HFFc6 (cell line): ENCODE measurements at regions not wholly inside any gene's neighbourhood (a gene's known extent, or its start where the extent isn't known, plus 50 kb on each side); places are given as distances from the start of the nearest gene placed in this dataset.

Experiments
- DNase-seq: peaks from one replicate; pipeline ENCODE4 v3.0.0-alpha.2; 2018
- H3K27ac Mint-ChIP-seq: 2 replicates; pipeline ENCODE4 v1.8.0; 2020; ENCODE audit warnings: mild to moderate bottlenecking, mixed read lengths
- H3K27me3 Mint-ChIP-seq: 2 replicates; pipeline ENCODE4 v1.8.0; 2021; ENCODE audit warnings: mild to moderate bottlenecking, moderate library complexity, mixed read lengths; ENCODE audit not compliant: insufficient read depth
- H3K36me3 Mint-ChIP-seq: 2 replicates; pipeline ENCODE4 v1.8.0; 2021; ENCODE audit warnings: low read depth, mixed read lengths
- H3K4me1 Mint-ChIP-seq: 2 replicates; pipeline ENCODE4 v1.8.0; 2020; ENCODE audit warnings: low read depth, mixed read lengths
- H3K4me3 Mint-ChIP-seq: 2 replicates; pipeline ENCODE4 v1.8.0; 2020; ENCODE audit warnings: mild to moderate bottlenecking, moderate library complexity, mixed read lengths
- H3K9me3 Mint-ChIP-seq: 2 replicates; pipeline ENCODE4 v1.8.0; 2020; ENCODE audit warnings: mild to moderate bottlenecking, mixed read lengths
- CTCF ChIP-seq: fragments of 200-600 bp; sonication (generic); IDR thresholded peaks from 2 replicates; pipeline ENCODE4 v1.5.0; 2021; ENCODE audit warnings: antibody characterized with exemption, mild to moderate bottlenecking

GRCh38 chr9:115213818-115214334 is 95.9 kb upstream of the TNC start:
- peak; percentile 50 for DNase-seq
- TF ChIP-seq CTCF, result no peak
- no peak overlapping the region for H3K27ac Mint-ChIP-seq
- H3K27me3 Mint-ChIP-seq, result peaks cover 5% of the 10 kb centered on the region
- no peaks in the 10 kb centered on the region for H3K9me3 Mint-ChIP-seq
- peaks cover 59% of the 10 kb centered on the region for H3K4me1 Mint-ChIP-seq
- H3K4me3 Mint-ChIP-seq, result no peak overlapping the region
- H3K36me3 Mint-ChIP-seq, result no peaks in the 10 kb centered on the region

GRCh38 chr9:115216873-115217272 is 98.9 kb upstream of the TNC start:
- Mint-ChIP-seq H3K27me3 (peaks cover 7% of the 10 kb centered on the region), H3K4me1 (peaks cover 29% of the 10 kb centered on the region), H3K27ac (no peak overlapping the region), H3K4me3 (no peak overlapping the region), H3K9me3 (no peaks in the 10 kb centered on the region), H3K36me3 (no peaks in the 10 kb centered on the region)
- TF ChIP-seq CTCF, result no peak
- no peak for DNase-seq

- no peak for DNase-seq
- Mint-ChIP-seq H3K27ac (no peak overlapping the region), H3K4me3 (no peak overlapping the region), H3K4me1 (peaks cover 6% of the 10 kb centered on the region; the same call in 1 of the 2 replicates), H3K9me3 (no peaks in the 10 kb centered on the region), H3K36me3 (no peaks in the 10 kb centered on the region), H3K27me3 (peaks cover 20% of the 10 kb centered on the region)
- no peak for TF ChIP-seq CTCF
These were observed 102.5 kb upstream of the TNC start for GRCh38 chr9:115220319-115221005.

- H3K9me3 Mint-ChIP-seq, result no peaks in the 10 kb centered on the region
- H3K27me3 Mint-ChIP-seq, result peaks cover 20% of the 10 kb centered on the region
- no peaks in the 10 kb centered on the region for H3K36me3 Mint-ChIP-seq
- no peak overlapping the region for H3K4me3 Mint-ChIP-seq
- no peak for DNase-seq
- no peaks in the 10 kb centered on the region for H3K4me1 Mint-ChIP-seq
- H3K27ac Mint-ChIP-seq, result no peak overlapping the region
- no peak for TF ChIP-seq CTCF
These were observed 105.5 kb upstream of the TNC start for GRCh38 chr9:115223471-115223870.

- H3K36me3 Mint-ChIP-seq, result no peaks in the 10 kb centered on the region; the same call in 1 of the 2 replicates
- TF ChIP-seq CTCF, result no peak
- H3K4me1 Mint-ChIP-seq, result 0 out of 2 replicates have a peak, but pooled peaks cover 4% of the 10 kb centered on the region
- H3K9me3 Mint-ChIP-seq, result no peaks in the 10 kb centered on the region
- H3K4me3 Mint-ChIP-seq, result no peak overlapping the region
- H3K27me3 Mint-ChIP-seq, result peaks cover 20% of the 10 kb centered on the region
- no peak for DNase-seq
- no peak overlapping the region for H3K27ac Mint-ChIP-seq
These were observed 107.6 kb upstream of the TNC start for GRCh38 chr9:115225459-115226116.
